IMR-90 (cell line): ENCODE measurements at regions not wholly inside any gene's neighbourhood (a gene's known extent, or its start where the extent isn't known, plus 50 kb on each side); places are given as distances from the start of the nearest gene placed in this dataset.

ENCODE experiments used
- BHLHE40 ChIP-seq: fragments of 150-350 bp; IDR thresholded peaks from 2 replicates; pipeline ENCODE4 v1.6.1; 2016; ENCODE audit warnings: mild to moderate bottlenecking, low read depth, low read length
- CEBPB ChIP-seq: IDR thresholded peaks from 2 replicates; pipeline ENCODE4 v1.6.1; 2012; ENCODE audit warnings: low read depth, low read length, improper control_type of control experiment
- CHD1 ChIP-seq: IDR thresholded peaks from 2 replicates; pipeline ENCODE4 v1.6.1; 2012; ENCODE audit warnings: low read depth, low read length, improper control_type of control experiment
- FOS ChIP-seq: fragments of 150-350 bp; IDR thresholded peaks from 2 replicates; pipeline ENCODE4 v1.6.1; 2016; ENCODE audit warnings: low read depth, low read length
- MAFK ChIP-seq: IDR thresholded peaks from 2 replicates; pipeline ENCODE4 v1.6.1; 2012; ENCODE audit warnings: low read depth, low read length, improper control_type of control experiment
- MXI1 ChIP-seq: IDR thresholded peaks from 2 replicates; pipeline ENCODE4 v1.6.1; 2012; ENCODE audit warnings: low read depth, mild to moderate bottlenecking, low read length, moderate library complexity, borderline replicate concordance
- POLR2A ChIP-seq: IDR thresholded peaks from 2 replicates; pipeline ENCODE4 v1.6.1; 2012; ENCODE audit warnings: mild to moderate bottlenecking, low read depth, low read length
- RAD21 ChIP-seq: IDR thresholded peaks from 2 replicates; pipeline ENCODE4 v1.6.1; 2012; ENCODE audit warnings: low read length, improper control_type of control experiment
- RCOR1 ChIP-seq: IDR thresholded peaks from 2 replicates; pipeline ENCODE4 v1.6.1; 2012; ENCODE audit warnings: mild to moderate bottlenecking, low read length, improper control_type of control experiment; ENCODE audit not compliant: insufficient replicate concordance
- RFX5 ChIP-seq: IDR thresholded peaks from 2 replicates; pipeline ENCODE4 v1.8.0; 2012; ENCODE audit warnings: low read depth, mild to moderate bottlenecking, low read length, moderate library complexity
- SMC3 ChIP-seq: fragments of 150-350 bp; IDR thresholded peaks from 2 replicates; pipeline ENCODE4 v1.6.1; 2016; ENCODE audit warnings: low read depth, mild to moderate bottlenecking, antibody characterized with exemption, low read length, moderate library complexity
- TF ChIP-seq, protein P1 (sequence below): conservative IDR thresholded peaks from 2 replicates; pipeline ENCODE4 v1.5.1; 2012; ENCODE audit warnings: mild to moderate bottlenecking, low read depth, low read length, improper control_type of control experiment
- TF ChIP-seq, protein P2 (sequence below): fragments of 150-350 bp; IDR thresholded peaks from 2 replicates; pipeline ENCODE4 v1.6.1; 2017; ENCODE audit warnings: mild to moderate bottlenecking, antibody characterized with exemption, low read length, low read depth

DNA sequence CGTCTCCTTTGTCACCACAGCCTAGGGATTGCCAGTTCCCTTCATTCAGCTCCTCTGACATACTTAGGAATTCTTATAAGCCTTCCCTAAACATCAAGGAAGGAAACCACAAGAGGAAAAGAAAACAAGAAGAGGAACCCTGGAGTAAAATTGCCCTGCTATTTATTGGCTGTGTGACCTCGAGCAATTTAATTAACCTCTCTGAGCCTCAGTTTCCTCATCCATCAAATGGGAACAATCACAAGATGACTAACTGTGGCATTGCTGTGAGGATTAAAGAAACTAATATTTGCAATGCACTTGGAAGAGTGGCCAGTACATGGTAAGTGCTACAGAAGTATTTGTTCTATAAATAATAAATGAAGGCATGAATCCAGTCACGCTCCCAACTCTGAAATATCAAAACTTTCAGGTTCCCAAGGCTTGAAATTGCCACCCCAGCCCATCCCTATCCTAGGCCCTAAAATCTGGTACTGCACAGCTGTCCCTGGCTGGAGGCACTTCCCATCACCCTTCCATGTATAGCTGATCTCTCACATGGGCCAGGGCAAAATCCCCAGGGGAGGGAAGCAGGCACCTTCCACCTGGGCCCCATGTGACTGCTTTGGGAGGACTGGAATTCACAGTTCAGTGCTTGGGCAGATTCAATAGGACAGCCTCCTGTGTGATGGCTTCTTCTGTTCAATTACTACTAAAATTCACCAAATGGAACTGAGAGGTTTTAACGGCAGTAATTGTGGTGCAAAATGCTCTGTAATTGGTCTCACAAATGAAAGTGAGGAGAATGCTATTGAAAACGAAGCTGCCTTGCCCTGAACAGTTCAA lies 78.0 kb upstream of the MAFB start:
- TF ChIP-seq POLR2A (no peak), MAFK (no peak), RAD21 (no peak), RFX5 (no peak), CHD1 (no peak), FOS (no peak), SMC3 (no peak), MXI1 (no peak), CEBPB (no peak), BHLHE40 (no peak), RCOR1 (no peak)
- TF ChIP-seq, protein P1, sequence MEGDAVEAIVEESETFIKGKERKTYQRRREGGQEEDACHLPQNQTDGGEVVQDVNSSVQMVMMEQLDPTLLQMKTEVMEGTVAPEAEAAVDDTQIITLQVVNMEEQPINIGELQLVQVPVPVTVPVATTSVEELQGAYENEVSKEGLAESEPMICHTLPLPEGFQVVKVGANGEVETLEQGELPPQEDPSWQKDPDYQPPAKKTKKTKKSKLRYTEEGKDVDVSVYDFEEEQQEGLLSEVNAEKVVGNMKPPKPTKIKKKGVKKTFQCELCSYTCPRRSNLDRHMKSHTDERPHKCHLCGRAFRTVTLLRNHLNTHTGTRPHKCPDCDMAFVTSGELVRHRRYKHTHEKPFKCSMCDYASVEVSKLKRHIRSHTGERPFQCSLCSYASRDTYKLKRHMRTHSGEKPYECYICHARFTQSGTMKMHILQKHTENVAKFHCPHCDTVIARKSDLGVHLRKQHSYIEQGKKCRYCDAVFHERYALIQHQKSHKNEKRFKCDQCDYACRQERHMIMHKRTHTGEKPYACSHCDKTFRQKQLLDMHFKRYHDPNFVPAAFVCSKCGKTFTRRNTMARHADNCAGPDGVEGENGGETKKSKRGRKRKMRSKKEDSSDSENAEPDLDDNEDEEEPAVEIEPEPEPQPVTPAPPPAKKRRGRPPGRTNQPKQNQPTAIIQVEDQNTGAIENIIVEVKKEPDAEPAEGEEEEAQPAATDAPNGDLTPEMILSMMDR: no peak
- TF ChIP-seq, protein P2, sequence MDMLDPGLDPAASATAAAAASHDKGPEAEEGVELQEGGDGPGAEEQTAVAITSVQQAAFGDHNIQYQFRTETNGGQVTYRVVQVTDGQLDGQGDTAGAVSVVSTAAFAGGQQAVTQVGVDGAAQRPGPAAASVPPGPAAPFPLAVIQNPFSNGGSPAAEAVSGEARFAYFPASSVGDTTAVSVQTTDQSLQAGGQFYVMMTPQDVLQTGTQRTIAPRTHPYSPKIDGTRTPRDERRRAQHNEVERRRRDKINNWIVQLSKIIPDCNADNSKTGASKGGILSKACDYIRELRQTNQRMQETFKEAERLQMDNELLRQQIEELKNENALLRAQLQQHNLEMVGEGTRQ: no peak
